HCT116 (cell line): ENCODE measurements at regions not wholly inside any gene's neighbourhood (a gene's known extent, or its start where the extent isn't known, plus 50 kb on each side); places are given as distances from the start of the nearest gene placed in this dataset.

ENCODE experiments used
- ATAC-seq: fragments of 200-7000 bp; cut with Tn5 transposase; 2 replicates; pipeline ENCODE4 v1.9.1; 2020; ENCODE audit warnings: mild to moderate bottlenecking, moderate library complexity
- BruUV-seq: library from RNA; stranded (reverse); fragments of 400-500 nt; replicated peaks from 2 replicates; lab custom pipeline; 2021; lab: Mats Ljungman, UMichigan
- CTCF ChIA-PET: fragments of 300-600 bp; sonication (Branson Sonifier 250); formaldehyde crosslinking; loops from one replicate; lab custom pipeline; 2021; ENCODE audit warnings: antibody characterized with exemption; lab: Charles Lee
- POLR2A ChIA-PET: fragments of 300-600, 350-600 bp; sonication (Branson Sonifier 250); formaldehyde crosslinking; loops from one replicate; lab custom pipeline; 2021; ENCODE audit warnings: antibody characterized with exemption; lab: Charles Lee
- RAD21 ChIA-PET, 2 experiments: fragments of 300-600 bp; sonication (Branson Sonifier 250); formaldehyde crosslinking; loops; one replicate each; lab custom pipeline; 2023; ENCODE audit warnings: low total read pairs in 2 of 2; ENCODE audit not compliant: uncharacterized antibody in 2 of 2, unreplicated experiment in 2 of 2, low non-redundant PET in 1 of 2; lab: Charles Lee
- DNase-seq: peaks from one replicate; pipeline ENCODE4 v3.0.0-alpha.2; 2010; ENCODE audit warnings: low read depth, low spot score
- H2AFZ ChIP-seq: fragments of 200-600 bp; shearing (Covaris generic), sonication (generic); 2 replicates; pipeline ENCODE4 v1.6.1; 2017; ENCODE audit warnings: low read depth, mixed run types, mixed read lengths, antibody characterized with exemption, low read length; ENCODE audit not compliant: poor library complexity, severe bottlenecking
- H3K27ac ChIP-seq: 2 replicates; pipeline ENCODE4 v1.5.1; 2012; ENCODE audit warnings: low read depth, low read length
- H3K27me3 ChIP-seq: fragments of 200-600 bp; sonication (generic); 2 replicates; pipeline ENCODE4 v1.6.1; 2016; ENCODE audit warnings: mixed run types, low read length, mixed read lengths; ENCODE audit not compliant: insufficient read depth
- H3K36me3 ChIP-seq, 2 experiments: fragments of 200-500 bp in 1 of 2; fragments of 200-600 bp in 1 of 2; sonication (Bioruptor generic) in 1 of 2; sonication (generic) in 1 of 2; 2 replicates each; pipeline versions ENCODE4 v1.5.1 to v1.6.1; 2014 to 2016; ENCODE audit warnings: low read length in 2 of 2, inconsistent platforms in 1 of 2, mixed read lengths in 1 of 2, mixed run types in 1 of 2; ENCODE audit not compliant: insufficient read depth in 2 of 2, control insufficient read depth in 1 of 2
- H3K4me1 ChIP-seq, 2 experiments: fragments of 200-600 bp in 1 of 2; sonication (generic) in 1 of 2; 2 replicates each; pipeline versions ENCODE4 v1.5.1 to v1.6.1; 2012 to 2017; ENCODE audit warnings: low read length in 2 of 2, inconsistent platforms in 1 of 2, mild to moderate bottlenecking in 1 of 2, mixed read lengths in 1 of 2, mixed run types in 1 of 2, moderate library complexity in 1 of 2; ENCODE audit not compliant: insufficient read depth in 2 of 2, control insufficient read depth in 1 of 2
- H3K4me2 ChIP-seq: fragments of 200-600 bp; sonication (generic); 2 replicates; pipeline ENCODE4 v1.6.1; 2017; ENCODE audit warnings: mixed run types, low read length, mixed read lengths
- H3K4me3 ChIP-seq, 2 experiments: fragments of 200-600 bp in 1 of 2; sonication (generic) in 1 of 2; replicated peaks in 1 of 2; 2 replicates each; pipeline ENCODE4 v1.5.1; 2011 to 2016; ENCODE audit warnings: low read length in 2 of 2, control low read depth in 1 of 2, low read depth in 1 of 2, mild to moderate bottlenecking in 1 of 2, mixed read lengths in 1 of 2, mixed run types in 1 of 2
- H3K79me2 ChIP-seq: fragments of 200-600 bp; sonication (generic); 2 replicates; pipeline ENCODE4 v1.6.1; 2017; ENCODE audit warnings: mild to moderate bottlenecking, mixed run types, low read length, moderate library complexity, mixed read lengths; ENCODE audit not compliant: insufficient read depth
- H3K9ac ChIP-seq: fragments of 200-600 bp; sonication (generic); 2 replicates; pipeline ENCODE4 v1.6.1; 2016; ENCODE audit warnings: low read length, mixed read lengths
- H3K9me2 ChIP-seq: fragments of 200-600 bp; sonication (generic), shearing (Covaris generic); 2 replicates; pipeline ENCODE4 v1.6.1; 2017; ENCODE audit warnings: mixed run types, mild to moderate bottlenecking, moderate library complexity; ENCODE audit not compliant: insufficient read depth
- H3K9me3 ChIP-seq, 2 experiments: fragments of 200-500 bp in 1 of 2; fragments of 200-600 bp in 1 of 2; sonication (Bioruptor generic) in 1 of 2; sonication (generic) in 1 of 2; 2 replicates each; pipeline ENCODE4 v1.6.1; 2014 to 2017; ENCODE audit warnings: low read length in 2 of 2, mixed read lengths in 2 of 2, inconsistent platforms in 1 of 2, low read depth in 1 of 2, mild to moderate bottlenecking in 1 of 2, mixed run types in 1 of 2, moderate library complexity in 1 of 2; ENCODE audit not compliant: control insufficient read depth in 1 of 2, insufficient read depth in 1 of 2
- H4K20me1 ChIP-seq: fragments of 200-600 bp; sonication (generic), shearing (Covaris generic); 2 replicates; pipeline ENCODE4 v1.6.1; 2017; ENCODE audit warnings: mixed run types, mild to moderate bottlenecking, moderate library complexity; ENCODE audit not compliant: insufficient read depth
- EGR1 ChIP-seq: IDR thresholded peaks from 2 replicates; pipeline ENCODE4 v1.6.1; 2012; ENCODE audit warnings: low read depth
- ELF1 ChIP-seq: IDR thresholded peaks from 2 replicates; pipeline ENCODE4 v1.6.1; 2012; ENCODE audit warnings: low read depth, borderline replicate concordance
- FOSL1 ChIP-seq: IDR thresholded peaks from 2 replicates; pipeline ENCODE4 v1.6.1; 2012; ENCODE audit warnings: low read depth
- POLR2A ChIP-seq: IDR thresholded peaks from 2 replicates; pipeline ENCODE4 v1.7.0; 2011; ENCODE audit warnings: borderline replicate concordance; ENCODE audit not compliant: insufficient read depth, insufficient read length; ENCODE audit errors: extremely low read depth
- SIN3A ChIP-seq: IDR thresholded peaks from 2 replicates; pipeline ENCODE4 v1.6.1; 2012; ENCODE audit warnings: low read depth
- TCF7L2 ChIP-seq: IDR thresholded peaks from 2 replicates; pipeline ENCODE4 v1.7.0; 2011; ENCODE audit warnings: borderline replicate concordance, inconsistent platforms; ENCODE audit not compliant: insufficient read depth, insufficient read length; ENCODE audit errors: extremely low read depth
- ZBTB33 ChIP-seq: IDR thresholded peaks from 2 replicates; pipeline ENCODE4 v1.6.1; 2011; ENCODE audit warnings: mild to moderate bottlenecking, low read length, moderate library complexity; ENCODE audit not compliant: insufficient replicate concordance; ENCODE audit errors: extremely low read depth
- intact Hi-C: fragments of 100-400 bp; cut with micrococcal nuclease; formaldehyde crosslinking; loops from 2 replicates; pipeline ENCODE4 v1.10.0; 2022
- TF ChIP-seq, protein P1 (sequence below): IDR thresholded peaks from 2 replicates; pipeline ENCODE4 v1.6.1; 2012
- TF ChIP-seq, protein P2 (sequence below): IDR thresholded peaks from 2 replicates; pipeline ENCODE4 v1.6.1; 2012; ENCODE audit warnings: low read depth

DNA sequence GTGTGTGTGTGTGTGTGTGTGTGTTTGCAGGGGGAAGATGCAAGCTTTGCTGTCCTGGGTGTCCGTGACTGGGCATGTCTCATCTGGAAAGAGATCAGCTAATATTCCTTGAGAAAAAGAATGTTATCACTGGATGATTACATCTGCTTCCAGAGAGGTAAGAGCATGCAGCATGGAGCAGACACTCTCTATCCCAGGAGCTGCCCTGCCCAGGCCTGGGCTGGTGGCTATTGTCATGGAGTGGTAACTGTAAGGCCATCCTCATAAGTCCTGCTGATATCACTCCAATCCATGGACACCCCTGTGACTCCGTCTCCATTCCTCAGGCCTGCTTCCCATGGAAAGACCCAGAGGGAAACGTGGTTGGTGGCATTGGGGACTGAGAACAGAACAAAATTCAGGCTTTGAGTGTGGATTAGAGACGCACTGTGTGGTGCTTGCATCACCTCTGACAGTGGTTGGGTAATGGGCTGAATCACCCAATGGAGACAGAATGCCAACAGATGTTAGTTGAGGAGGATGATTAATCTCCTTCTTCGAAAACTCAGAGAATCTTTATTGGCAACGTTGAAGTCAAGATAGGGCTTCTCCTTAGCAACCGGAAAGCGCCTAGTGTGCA is 52.0 kb upstream of the KCNIP1 start:
- Histone ChIP-seq H3K27ac (no peak overlapping the region), H3K9me3 (no peaks in the 10 kb centered on the region), H2AFZ (no peak overlapping the region), H3K27me3 (peaks cover 38% of the 10 kb centered on the region), H3K36me3 (no peaks in the 10 kb centered on the region), H3K9me2 (no peaks in the 10 kb centered on the region), H4K20me1 (no peaks in the 10 kb centered on the region; the same call in 1 of the 2 replicates), H3K4me3 (no peak overlapping the region)
- intact Hi-C loops: no loop called here
- RAD21 ChIA-PET: no interaction called here
- TF ChIP-seq, protein P1, sequence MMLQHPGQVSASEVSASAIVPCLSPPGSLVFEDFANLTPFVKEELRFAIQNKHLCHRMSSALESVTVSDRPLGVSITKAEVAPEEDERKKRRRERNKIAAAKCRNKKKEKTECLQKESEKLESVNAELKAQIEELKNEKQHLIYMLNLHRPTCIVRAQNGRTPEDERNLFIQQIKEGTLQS: no peak
- TF ChIP-seq ZBTB33 (no peak), TCF7L2 (no peak), FOSL1 (no peak), EGR1 (no peak), POLR2A (no peak), ELF1 (no peak), SIN3A (no peak)
- TF ChIP-seq, protein P2, sequence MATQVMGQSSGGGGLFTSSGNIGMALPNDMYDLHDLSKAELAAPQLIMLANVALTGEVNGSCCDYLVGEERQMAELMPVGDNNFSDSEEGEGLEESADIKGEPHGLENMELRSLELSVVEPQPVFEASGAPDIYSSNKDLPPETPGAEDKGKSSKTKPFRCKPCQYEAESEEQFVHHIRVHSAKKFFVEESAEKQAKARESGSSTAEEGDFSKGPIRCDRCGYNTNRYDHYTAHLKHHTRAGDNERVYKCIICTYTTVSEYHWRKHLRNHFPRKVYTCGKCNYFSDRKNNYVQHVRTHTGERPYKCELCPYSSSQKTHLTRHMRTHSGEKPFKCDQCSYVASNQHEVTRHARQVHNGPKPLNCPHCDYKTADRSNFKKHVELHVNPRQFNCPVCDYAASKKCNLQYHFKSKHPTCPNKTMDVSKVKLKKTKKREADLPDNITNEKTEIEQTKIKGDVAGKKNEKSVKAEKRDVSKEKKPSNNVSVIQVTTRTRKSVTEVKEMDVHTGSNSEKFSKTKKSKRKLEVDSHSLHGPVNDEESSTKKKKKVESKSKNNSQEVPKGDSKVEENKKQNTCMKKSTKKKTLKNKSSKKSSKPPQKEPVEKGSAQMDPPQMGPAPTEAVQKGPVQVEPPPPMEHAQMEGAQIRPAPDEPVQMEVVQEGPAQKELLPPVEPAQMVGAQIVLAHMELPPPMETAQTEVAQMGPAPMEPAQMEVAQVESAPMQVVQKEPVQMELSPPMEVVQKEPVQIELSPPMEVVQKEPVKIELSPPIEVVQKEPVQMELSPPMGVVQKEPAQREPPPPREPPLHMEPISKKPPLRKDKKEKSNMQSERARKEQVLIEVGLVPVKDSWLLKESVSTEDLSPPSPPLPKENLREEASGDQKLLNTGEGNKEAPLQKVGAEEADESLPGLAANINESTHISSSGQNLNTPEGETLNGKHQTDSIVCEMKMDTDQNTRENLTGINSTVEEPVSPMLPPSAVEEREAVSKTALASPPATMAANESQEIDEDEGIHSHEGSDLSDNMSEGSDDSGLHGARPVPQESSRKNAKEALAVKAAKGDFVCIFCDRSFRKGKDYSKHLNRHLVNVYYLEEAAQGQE: no peak
- TF ChIP-seq, all 23 proteins: peak for 0
- Histone ChIP-seq H3K4me2 (no peak overlapping the region), H3K4me1 (no peaks in the 10 kb centered on the region), H3K9ac (no peak overlapping the region), H3K79me2 (no peaks in the 10 kb centered on the region)
- ATAC-seq (no peak), DNase-seq (no peak)
- BruUV-seq: no TSS peak
- POLR2A ChIA-PET: no interaction called here
- CTCF ChIA-PET: no interaction called here
